ENCODE measurements at regions not wholly inside any gene's neighbourhood (a gene's known extent, or its start where the extent isn't known, plus 50 kb on each side); places are given as distances from the start of the nearest gene placed in this dataset.
"Not testable (repeated sequence)": the region's sequence is repeated elsewhere in the genome, so short reads cannot be mapped to it uniquely, and the experiment has no call there.

DNA sequence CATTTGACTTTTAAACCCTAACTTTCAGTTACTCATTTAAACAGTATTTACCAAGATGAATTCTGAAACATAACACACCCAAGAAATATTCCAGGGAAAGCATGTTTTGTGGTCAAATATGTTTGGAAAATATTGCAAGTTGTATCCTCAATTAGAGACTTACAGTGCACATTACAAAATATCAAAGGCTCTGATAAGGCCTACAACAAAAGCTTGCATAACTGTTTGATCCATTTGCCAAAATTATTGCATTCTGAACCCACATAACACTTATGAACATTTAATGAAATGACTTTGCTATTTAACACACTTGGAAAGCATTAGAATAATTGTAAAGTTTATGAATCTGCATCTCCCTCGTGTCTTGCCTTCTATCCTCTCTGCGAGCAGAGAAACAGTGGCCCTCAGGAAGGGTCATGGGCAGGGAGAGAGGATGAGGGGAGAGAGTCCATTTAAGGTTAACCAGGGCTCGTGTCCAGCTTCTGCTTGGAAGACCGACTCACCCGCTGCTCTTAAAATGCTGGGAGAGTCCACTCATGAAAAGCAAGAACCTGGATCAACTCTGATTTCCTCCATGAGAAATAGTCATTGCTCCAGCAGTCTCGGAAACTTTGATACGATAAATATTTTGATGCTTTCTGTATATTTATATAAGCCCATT lies 408.2 kb upstream of the ZMIZ1 start:
- H3K4me1 ChIP-seq (ENCODE audit: control insufficient read depth in 1 of 2, insufficient read depth in 2 of 2, low read length in 2 of 2), result peaks cover 0 to under 1% of the 10 kb centered on the region in 2 donors
- no peak overlapping the region for H3K27ac ChIP-seq (ENCODE audit: low read length)
- H3K27me3 ChIP-seq (ENCODE audit: low read depth, low read length), result no peaks in the 10 kb centered on the region
- peaks cover 0 to 8% of the 10 kb centered on the region in 2 donors for H3K9me3 ChIP-seq (ENCODE audit: control insufficient read depth in 1 of 2, low read length in 2 of 2)
- H3K4me3 ChIP-seq (ENCODE audit: low read depth in 1 of 2, low read length in 2 of 2), result no peak overlapping the region
- H3K36me3 ChIP-seq (ENCODE audit: control insufficient read depth in 1 of 2, insufficient read depth in 2 of 2, low read length in 2 of 2), result no peaks in the 10 kb centered on the region

DNA sequence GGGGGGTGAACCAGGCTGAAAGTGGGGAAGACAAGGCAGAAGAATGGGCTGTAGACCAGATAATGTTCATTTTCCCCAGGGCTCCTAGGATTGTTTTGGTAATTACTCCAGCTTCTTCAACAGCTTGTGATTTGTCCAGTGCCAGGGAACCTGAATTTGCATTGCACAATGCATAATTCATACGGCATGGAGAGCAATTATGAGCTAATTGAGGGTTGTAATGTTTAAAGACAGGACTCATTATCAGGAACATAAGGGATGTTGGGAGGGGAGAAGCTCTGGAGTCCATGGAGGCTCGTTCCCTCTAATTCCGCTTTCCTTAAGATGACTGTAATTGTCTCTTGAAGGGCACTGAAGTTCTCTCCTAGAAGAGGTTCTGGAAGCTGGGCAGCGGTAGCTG lies 405.0 kb upstream of the ZMIZ1 start:
- no peak overlapping the region for H3K4me3 ChIP-seq (ENCODE audit: low read depth in 1 of 2, low read length in 2 of 2)
- peaks cover 0 to 8% of the 10 kb centered on the region in 2 donors for H3K9me3 ChIP-seq (ENCODE audit: control insufficient read depth in 1 of 2, low read length in 2 of 2)
- no peaks in the 10 kb centered on the region for H3K27me3 ChIP-seq (ENCODE audit: low read depth, low read length)
- no peaks in the 10 kb centered on the region for H3K36me3 ChIP-seq (ENCODE audit: control insufficient read depth in 1 of 2, insufficient read depth in 2 of 2, low read length in 2 of 2)
- no peak overlapping the region for H3K27ac ChIP-seq (ENCODE audit: low read length)
- peaks cover 0 to 7% of the 10 kb centered on the region in 2 donors for H3K4me1 ChIP-seq (ENCODE audit: control insufficient read depth in 1 of 2, insufficient read depth in 2 of 2, low read length in 2 of 2)

DNA sequence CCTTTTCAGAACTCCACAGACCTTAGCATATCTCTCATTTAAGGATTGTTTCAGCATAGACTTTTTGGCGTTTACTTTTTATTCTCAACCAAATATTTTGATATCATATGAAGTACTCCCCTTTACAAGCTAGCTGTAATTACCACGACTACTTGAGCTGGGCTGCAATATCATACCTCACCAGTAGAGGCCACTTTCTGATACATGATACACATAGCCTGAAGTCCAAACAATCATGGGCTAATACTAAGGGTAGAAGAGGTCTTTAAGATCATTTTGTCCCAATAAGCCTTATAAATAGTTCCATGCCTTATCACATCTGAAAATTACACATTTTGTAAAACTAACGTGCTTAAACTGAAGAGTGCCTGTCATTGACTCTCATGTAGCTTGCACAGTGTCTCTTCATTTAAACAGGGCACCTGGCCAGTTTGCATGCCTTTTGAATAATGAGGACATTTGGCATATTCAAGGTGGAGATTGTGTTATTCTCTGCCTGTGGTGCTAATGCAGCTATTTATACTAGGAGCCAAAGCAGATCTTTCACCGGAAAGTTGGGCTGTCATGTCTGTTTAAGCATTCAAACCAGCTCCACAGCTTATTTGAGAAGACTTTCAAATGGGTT lies 403.7 kb upstream of the ZMIZ1 start:
- Histone ChIP-seq H3K9me3 (ENCODE audit: control insufficient read depth in 1 of 2, low read length in 2 of 2) (peaks cover 0 to 8% of the 10 kb centered on the region in 2 donors), H3K27ac (ENCODE audit: low read length) (no peak overlapping the region), H3K4me1 (ENCODE audit: control insufficient read depth in 1 of 2, insufficient read depth in 2 of 2, low read length in 2 of 2) (peaks cover 0 to 7% of the 10 kb centered on the region in 2 donors), H3K4me3 (ENCODE audit: low read depth in 1 of 2, low read length in 2 of 2) (no peak overlapping the region), H3K36me3 (ENCODE audit: control insufficient read depth in 1 of 2, insufficient read depth in 2 of 2, low read length in 2 of 2) (no peaks in the 10 kb centered on the region), H3K27me3 (ENCODE audit: low read depth, low read length) (no peaks in the 10 kb centered on the region)

- Histone ChIP-seq H3K36me3 (ENCODE audit: control insufficient read depth in 1 of 2, insufficient read depth in 2 of 2, low read length in 2 of 2) (no peaks in the 10 kb centered on the region), H3K9me3 (ENCODE audit: control insufficient read depth in 1 of 2, low read length in 2 of 2) (no peaks in the 10 kb centered on the region), H3K4me1 (ENCODE audit: control insufficient read depth in 1 of 2, insufficient read depth in 2 of 2, low read length in 2 of 2) (no peaks in the 10 kb centered on the region), H3K27me3 (ENCODE audit: low read depth, low read length) (no peaks in the 10 kb centered on the region), H3K4me3 (ENCODE audit: low read depth in 1 of 2, low read length in 2 of 2) (no peak overlapping the region), H3K27ac (ENCODE audit: low read length) (no peak overlapping the region)
These were observed 395.8 kb upstream of the ZMIZ1 start for GRCh38 chr10:78672918-78673317.

- H3K27me3 ChIP-seq (ENCODE audit: low read depth, low read length); H3K4me1 ChIP-seq (ENCODE audit: control insufficient read depth in 1 of 2, insufficient read depth in 2 of 2, low read length in 2 of 2); H3K9me3 ChIP-seq (ENCODE audit: control insufficient read depth in 1 of 2, low read length in 2 of 2); H3K4me3 ChIP-seq (ENCODE audit: low read depth in 1 of 2, low read length in 2 of 2); H3K27ac ChIP-seq (ENCODE audit: low read length); H3K36me3 ChIP-seq (ENCODE audit: control insufficient read depth in 1 of 2, insufficient read depth in 2 of 2, low read length in 2 of 2): not testable (repeated sequence)
These were observed 387.6 kb upstream of the ZMIZ1 start for GRCh38 chr10:78681141-78681540.

GRCh38 chr10:78681986-78682385 lies 386.8 kb upstream of the ZMIZ1 start:
- not testable (repeated sequence) for H3K27me3 ChIP-seq (ENCODE audit: low read depth, low read length); H3K27ac ChIP-seq (ENCODE audit: low read length); H3K4me1 ChIP-seq (ENCODE audit: control insufficient read depth in 1 of 2, insufficient read depth in 2 of 2, low read length in 2 of 2); H3K9me3 ChIP-seq (ENCODE audit: control insufficient read depth in 1 of 2, low read length in 2 of 2); H3K4me3 ChIP-seq (ENCODE audit: low read depth in 1 of 2, low read length in 2 of 2); H3K36me3 ChIP-seq (ENCODE audit: control insufficient read depth in 1 of 2, insufficient read depth in 2 of 2, low read length in 2 of 2)

GRCh38 chr10:78684947-78685346 lies 383.8 kb upstream of the ZMIZ1 start:
- Histone ChIP-seq H3K4me1 (ENCODE audit: control insufficient read depth in 1 of 2, insufficient read depth in 2 of 2, low read length in 2 of 2) (peaks cover 4 to 31% of the 10 kb centered on the region in 2 donors), H3K27ac (ENCODE audit: low read length) (no peak overlapping the region), H3K9me3 (ENCODE audit: control insufficient read depth in 1 of 2, low read length in 2 of 2) (no peaks in the 10 kb centered on the region), H3K4me3 (ENCODE audit: low read depth in 1 of 2, low read length in 2 of 2) (no peak overlapping the region), H3K36me3 (ENCODE audit: control insufficient read depth in 1 of 2, insufficient read depth in 2 of 2, low read length in 2 of 2) (no peaks in the 10 kb centered on the region), H3K27me3 (ENCODE audit: low read depth, low read length) (no peaks in the 10 kb centered on the region)

- Histone ChIP-seq H3K4me1 (ENCODE audit: control insufficient read depth in 1 of 2, insufficient read depth in 2 of 2, low read length in 2 of 2) (peaks cover 4 to 31% of the 10 kb centered on the region in 2 donors), H3K4me3 (ENCODE audit: low read depth in 1 of 2, low read length in 2 of 2) (no peak overlapping the region), H3K27ac (ENCODE audit: low read length) (no peak overlapping the region), H3K27me3 (ENCODE audit: low read depth, low read length) (no peaks in the 10 kb centered on the region), H3K36me3 (ENCODE audit: control insufficient read depth in 1 of 2, insufficient read depth in 2 of 2, low read length in 2 of 2) (no peaks in the 10 kb centered on the region), H3K9me3 (ENCODE audit: control insufficient read depth in 1 of 2, low read length in 2 of 2) (no peaks in the 10 kb centered on the region)
These were observed 383.2 kb upstream of the ZMIZ1 start for GRCh38 chr10:78685466-78686103.

GRCh38 chr10:78686444-78687060 lies 382.2 kb upstream of the ZMIZ1 start:
- no peaks in the 10 kb centered on the region for H3K36me3 ChIP-seq (ENCODE audit: control insufficient read depth in 1 of 2, insufficient read depth in 2 of 2, low read length in 2 of 2)
- no peaks in the 10 kb centered on the region for H3K9me3 ChIP-seq (ENCODE audit: control insufficient read depth in 1 of 2, low read length in 2 of 2)
- H3K27ac ChIP-seq (ENCODE audit: low read length), result no peak overlapping the region
- H3K4me3 ChIP-seq (ENCODE audit: low read depth in 1 of 2, low read length in 2 of 2), result no peak overlapping the region
- H3K4me1 ChIP-seq (ENCODE audit: control insufficient read depth in 1 of 2, insufficient read depth in 2 of 2, low read length in 2 of 2), result peaks cover 4 to 31% of the 10 kb centered on the region in 2 donors
- H3K27me3 ChIP-seq (ENCODE audit: low read depth, low read length), result no peaks in the 10 kb centered on the region

DNA sequence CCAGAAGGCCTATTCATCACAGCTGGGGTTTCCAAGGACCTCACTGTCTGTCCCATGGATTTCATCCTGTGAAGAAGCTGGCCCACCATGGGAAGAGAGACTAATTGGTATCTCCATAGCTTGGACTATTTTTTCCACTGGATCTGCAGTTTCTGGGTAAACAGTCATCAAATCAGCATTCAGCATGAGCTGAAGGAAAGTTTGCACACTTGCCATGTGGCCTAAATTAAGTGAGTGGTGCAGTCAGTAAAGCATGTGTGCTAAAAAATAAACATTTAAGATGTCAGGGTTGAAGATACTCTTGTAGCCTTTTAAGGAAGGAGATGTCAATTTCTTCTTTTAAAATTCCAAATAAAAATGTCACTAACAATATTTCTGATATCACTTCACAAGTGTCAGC lies 381.1 kb upstream of the ZMIZ1 start:
- H3K4me1 ChIP-seq (ENCODE audit: control insufficient read depth in 1 of 2, insufficient read depth in 2 of 2, low read length in 2 of 2), result peaks cover 4 to 31% of the 10 kb centered on the region in 2 donors
- no peak overlapping the region for H3K27ac ChIP-seq (ENCODE audit: low read length)
- no peaks in the 10 kb centered on the region for H3K27me3 ChIP-seq (ENCODE audit: low read depth, low read length)
- no peaks in the 10 kb centered on the region for H3K9me3 ChIP-seq (ENCODE audit: control insufficient read depth in 1 of 2, low read length in 2 of 2)
- H3K4me3 ChIP-seq (ENCODE audit: low read depth in 1 of 2, low read length in 2 of 2), result no peak overlapping the region
- H3K36me3 ChIP-seq (ENCODE audit: control insufficient read depth in 1 of 2, insufficient read depth in 2 of 2, low read length in 2 of 2), result no peaks in the 10 kb centered on the region

DNA sequence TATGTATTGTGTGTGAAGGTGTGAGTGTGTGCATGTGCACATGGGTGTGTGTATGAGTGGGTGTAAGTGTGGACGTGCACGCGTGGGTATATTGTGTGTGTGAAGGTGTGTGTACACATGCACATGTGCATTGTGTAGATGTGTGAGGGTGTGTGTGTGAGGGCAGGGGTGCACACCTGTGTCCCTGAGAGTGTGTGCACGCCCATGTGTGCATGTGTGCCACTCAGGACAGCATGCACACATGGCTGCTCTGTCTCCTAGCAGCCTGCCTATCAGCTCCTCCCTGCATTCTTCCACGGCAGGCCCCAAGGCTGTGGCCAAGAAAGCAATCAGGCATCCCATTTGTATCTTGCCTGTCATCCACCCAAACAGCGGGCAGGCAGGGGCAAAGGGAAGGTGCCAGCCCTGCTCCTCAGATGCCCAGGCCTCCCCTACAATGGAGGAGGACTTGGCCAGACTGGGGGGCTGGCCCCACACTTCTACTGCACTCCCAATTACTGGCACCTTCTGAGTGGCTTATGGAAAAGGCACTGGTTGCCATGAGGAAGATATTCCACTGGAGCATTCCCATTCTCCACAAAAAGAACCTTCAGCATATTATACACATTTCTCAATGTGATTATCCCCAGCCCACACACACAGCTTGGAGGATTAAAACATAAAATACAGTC lies 380.4 kb upstream of the ZMIZ1 start:
- H3K9me3 ChIP-seq (ENCODE audit: control insufficient read depth in 1 of 2, low read length in 2 of 2), result no peaks in the 10 kb centered on the region
- H3K27me3 ChIP-seq (ENCODE audit: low read depth, low read length), result no peaks in the 10 kb centered on the region
- H3K4me1 ChIP-seq (ENCODE audit: control insufficient read depth in 1 of 2, insufficient read depth in 2 of 2, low read length in 2 of 2), result peaks cover 4 to 31% of the 10 kb centered on the region in 2 donors
- H3K36me3 ChIP-seq (ENCODE audit: control insufficient read depth in 1 of 2, insufficient read depth in 2 of 2, low read length in 2 of 2), result no peaks in the 10 kb centered on the region
- H3K4me3 ChIP-seq (ENCODE audit: low read depth in 1 of 2, low read length in 2 of 2), result no peak overlapping the region
- no peak overlapping the region for H3K27ac ChIP-seq (ENCODE audit: low read length)

Data from muscle layer of duodenum (tissue), 2 donors.